GM12878 (cell line): ENCODE measurements at regions not wholly inside any gene's neighbourhood (a gene's known extent, or its start where the extent isn't known, plus 50 kb on each side); places are given as distances from the start of the nearest gene placed in this dataset.

Experiments
- ATAC-seq: fragments of 200-7000 bp; cut with Tn5 transposase; 3 replicates; pipeline ENCODE4 v1.9.1; 2020; ENCODE audit warnings: mild to moderate bottlenecking, moderate library complexity
- BruUV-seq: library from RNA; stranded (reverse); fragments of 400-500 nt; replicated peaks from 2 replicates; lab custom pipeline; 2021; lab: Mats Ljungman, UMichigan
- CTCF ChIA-PET: fragments of 300-600 bp; sonication (Branson Sonifier 250); formaldehyde crosslinking; extraction: SDS; loops from one replicate; lab custom pipeline; 2021; ENCODE audit warnings: inconsistent platforms; lab: Yijun Ruan, JAX
- POLR2A ChIA-PET: fragments of 350-600 bp; formaldehyde crosslinking; extraction: SDS; loops from one replicate; lab custom pipeline; 2021; ENCODE audit warnings: inconsistent platforms; lab: Charles Lee
- RAD21 ChIA-PET: fragments of 300-600 bp; sonication (Branson Sonifier 250); formaldehyde crosslinking; loops from one replicate; lab custom pipeline; 2023; ENCODE audit warnings: antibody characterized with exemption; ENCODE audit not compliant: unreplicated experiment; lab: Charles Lee
- SMC1A ChIA-PET: fragments of 300-600 bp; sonication (Branson Sonifier 250); formaldehyde crosslinking; loops from one replicate; lab custom pipeline; 2023; ENCODE audit not compliant: unreplicated experiment, uncharacterized antibody; lab: Charles Lee
- DNase-seq: peaks from one replicate; pipeline ENCODE4 v3.0.0-alpha.2; 2011; ENCODE audit warnings: low read depth, low spot score
- FAIRE-seq: peaks from 3 replicates; lab custom pipeline; 2011; peaks lifted over from hg19 to GRCh38; lab: Jason Lieb, UNC
- H2AFZ ChIP-seq: 2 replicates; pipeline ENCODE4 v1.6.0; 2011; ENCODE audit warnings: low read depth, low read length, control low read depth; ENCODE audit not compliant: control insufficient read depth
- H3K27ac ChIP-seq: 2 replicates; pipeline ENCODE4 v1.5.1; 2011; ENCODE audit warnings: control low read depth; ENCODE audit not compliant: control insufficient read depth, insufficient read depth
- H3K27me3 ChIP-seq, 2 experiments: replicated peaks in 1 of 2; 2 replicates each; pipeline versions ENCODE4 v1.6.0 to v1.6.1; 2011; ENCODE audit warnings: low read length in 1 of 2; ENCODE audit not compliant: control insufficient read depth in 2 of 2, insufficient read depth in 2 of 2
- H3K36me3 ChIP-seq, 2 experiments: 2 replicates each; pipeline ENCODE4 v1.5.1; 2011; ENCODE audit warnings: low read length in 1 of 2; ENCODE audit not compliant: control insufficient read depth in 2 of 2, insufficient read depth in 2 of 2
- H3K4me1 ChIP-seq: 2 replicates; pipeline ENCODE4 v1.6.1; 2011; ENCODE audit warnings: mild to moderate bottlenecking, low read length, moderate library complexity, mixed read lengths; ENCODE audit not compliant: control insufficient read depth, insufficient read depth
- H3K4me2 ChIP-seq: 2 replicates; pipeline ENCODE4 v1.6.0; 2011; ENCODE audit warnings: control low read depth; ENCODE audit not compliant: control insufficient read depth, insufficient read depth
- H3K4me3 ChIP-seq: fragments of 200-600 bp; sonication (generic); 2 replicates; pipeline ENCODE4 v1.5.1; 2016
- H3K79me2 ChIP-seq: 2 replicates; pipeline ENCODE4 v1.6.0; 2011; ENCODE audit warnings: low read length; ENCODE audit not compliant: control insufficient read depth, insufficient read depth
- H3K9ac ChIP-seq: 2 replicates; pipeline ENCODE4 v1.8.0; 2011; ENCODE audit warnings: low read length, control low read depth, mixed read lengths; ENCODE audit not compliant: control insufficient read depth, insufficient read depth
- H3K9me3 ChIP-seq: replicated peaks from 3 replicates; pipeline ENCODE4 v1.5.1; 2011; ENCODE audit warnings: mild to moderate bottlenecking, low read length; ENCODE audit not compliant: control insufficient read depth, insufficient read depth
- H4K20me1 ChIP-seq: 2 replicates; pipeline ENCODE4 v1.6.0; 2011; ENCODE audit not compliant: control insufficient read depth, insufficient read depth
- BACH1 ChIP-seq: fragments of 450-650 bp; IDR thresholded peaks from 2 replicates; pipeline ENCODE4 v1.6.1; 2017; ENCODE audit warnings: mild to moderate bottlenecking, borderline replicate concordance
- CHD1 ChIP-seq: IDR thresholded peaks from 2 replicates; pipeline ENCODE4 v1.6.1; 2012; ENCODE audit warnings: low read depth, low read length, improper control_type of control experiment
- CREB1 ChIP-seq: IDR thresholded peaks from 2 replicates; pipeline ENCODE4 v1.6.1; 2012; ENCODE audit warnings: low read depth, mild to moderate bottlenecking, inconsistent platforms
- FOXM1 ChIP-seq: IDR thresholded peaks from 2 replicates; pipeline ENCODE4 v1.6.1; 2012; ENCODE audit warnings: low read depth, mild to moderate bottlenecking, inconsistent platforms, low read length, moderate library complexity
- HDAC6 ChIP-seq: fragments of 200-600 bp; sonication (generic); IDR thresholded peaks from one replicate; pipeline ENCODE4 v1.8.0; 2017; ENCODE audit warnings: antibody characterized with exemption; ENCODE audit not compliant: unreplicated experiment
- HDGF ChIP-seq: fragments of 450-650 bp; IDR thresholded peaks from 2 replicates; pipeline ENCODE4 v1.6.1; 2016; ENCODE audit warnings: antibody characterized with exemption
- KLF5 ChIP-seq: fragments of 450-650 bp; IDR thresholded peaks from 2 replicates; pipeline ENCODE4 v1.6.1; 2014; ENCODE audit warnings: mild to moderate bottlenecking; ENCODE audit not compliant: partially characterized antibody
- LARP7 ChIP-seq: fragments of 450-650 bp; IDR thresholded peaks from 2 replicates; pipeline ENCODE4 v1.6.1; 2017; ENCODE audit warnings: mild to moderate bottlenecking
- MEF2B ChIP-seq: fragments of 450-650 bp; IDR thresholded peaks from 2 replicates; pipeline ENCODE4 v1.6.1; 2018; ENCODE audit warnings: mild to moderate bottlenecking, moderate library complexity; ENCODE audit not compliant: partially characterized antibody, poor library complexity, severe bottlenecking
- MYB ChIP-seq: fragments of 150-350 bp; IDR thresholded peaks from 2 replicates; pipeline ENCODE4 v1.6.1; 2014; ENCODE audit warnings: mild to moderate bottlenecking, low read depth, low read length, borderline replicate concordance
- RB1 ChIP-seq: fragments of 450-650 bp; formaldehyde crosslinking; IDR thresholded peaks from 2 replicates; pipeline ENCODE4 v1.6.1; 2017; ENCODE audit warnings: mild to moderate bottlenecking, borderline replicate concordance
- SPI1 ChIP-seq: IDR thresholded peaks from 2 replicates; pipeline ENCODE4 v1.6.1; 2011; ENCODE audit warnings: low read depth, mild to moderate bottlenecking, low read length, moderate library complexity, borderline replicate concordance; ENCODE audit not compliant: insufficient read depth
- TARDBP ChIP-seq: IDR thresholded peaks from 2 replicates; pipeline ENCODE4 v1.6.1; 2016; ENCODE audit warnings: borderline replicate concordance
- YY1 ChIP-seq: IDR thresholded peaks from 2 replicates; pipeline ENCODE4 v1.6.1; 2011; ENCODE audit warnings: low read depth, mild to moderate bottlenecking, low read length
- WGBS: methylation state at CpG from one replicate; pipeline ENCODE4 v1.1.6; 2016; ENCODE audit warnings: low lambda C conversion rate; ENCODE audit not compliant: insufficient replicate concordance, insufficient coverage; ENCODE audit errors: missing lambda C conversion rate; 5-methylcytosine and 5-hydroxymethylcytosine counted together
- in situ Hi-C: fragments of 300-500 bp; cut with MboI; formaldehyde crosslinking; loops from 9 replicates; pipeline ENCODE4 v1.14.3; 2018; ENCODE audit warnings: mixed read lengths
- intact Hi-C: fragments of 100-400 bp; cut with micrococcal nuclease; formaldehyde crosslinking; loops from one replicate; pipeline ENCODE4 v1.14.2; 2022; ENCODE audit not compliant: unreplicated experiment
- TF ChIP-seq, protein P1 (sequence below): fragments of 450-650 bp; IDR thresholded peaks from 2 replicates; pipeline ENCODE4 v1.6.1; 2017; ENCODE audit warnings: mild to moderate bottlenecking, moderate library complexity
- TF ChIP-seq, protein P2 (sequence below): IDR thresholded peaks from 2 replicates; pipeline ENCODE4 v1.6.1; 2011; ENCODE audit warnings: borderline replicate concordance, low read depth, mild to moderate bottlenecking, moderate library complexity, mixed read lengths, low read length; ENCODE audit not compliant: insufficient read depth; ENCODE audit errors: extremely low read length
- TF ChIP-seq, protein P3 (sequence below): IDR thresholded peaks from 2 replicates; pipeline ENCODE4 v1.6.1; 2011; ENCODE audit warnings: borderline replicate concordance, low read depth, mild to moderate bottlenecking, moderate library complexity, low read length; ENCODE audit not compliant: insufficient read depth, poor library complexity, severe bottlenecking
- TF ChIP-seq, protein P4 (sequence below): fragments of 450-650 bp; IDR thresholded peaks from 2 replicates; pipeline ENCODE4 v1.6.1; 2017; ENCODE audit warnings: low read depth, mild to moderate bottlenecking, moderate library complexity

DNA sequence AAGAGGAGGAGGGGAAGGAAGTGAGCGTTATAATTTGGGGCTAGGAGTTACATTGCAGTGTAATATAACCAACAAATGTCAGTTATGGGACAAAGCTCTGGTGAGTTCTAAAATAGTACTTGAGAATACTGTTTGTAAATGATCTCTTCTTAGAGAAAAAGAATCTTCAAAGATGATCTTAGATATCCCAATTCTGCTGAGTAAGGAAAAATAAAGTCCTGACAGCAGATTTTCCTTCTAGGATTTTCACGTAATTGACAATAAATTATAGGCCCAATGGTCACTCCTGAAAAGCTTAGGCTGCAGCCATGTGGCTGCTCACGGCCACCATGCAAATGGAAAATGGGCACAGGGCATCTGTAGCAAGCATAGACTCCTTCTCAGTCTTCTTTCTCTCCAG, 241.6 kb downstream of the SIPA1L2 start:
- Histone ChIP-seq H3K4me1 (no peaks in the 10 kb centered on the region), H2AFZ (no peak overlapping the region), H3K27ac (no peak overlapping the region), H3K9me3 (no peaks in the 10 kb centered on the region)
- FAIRE-seq: no peak
- TF ChIP-seq, protein P1, sequence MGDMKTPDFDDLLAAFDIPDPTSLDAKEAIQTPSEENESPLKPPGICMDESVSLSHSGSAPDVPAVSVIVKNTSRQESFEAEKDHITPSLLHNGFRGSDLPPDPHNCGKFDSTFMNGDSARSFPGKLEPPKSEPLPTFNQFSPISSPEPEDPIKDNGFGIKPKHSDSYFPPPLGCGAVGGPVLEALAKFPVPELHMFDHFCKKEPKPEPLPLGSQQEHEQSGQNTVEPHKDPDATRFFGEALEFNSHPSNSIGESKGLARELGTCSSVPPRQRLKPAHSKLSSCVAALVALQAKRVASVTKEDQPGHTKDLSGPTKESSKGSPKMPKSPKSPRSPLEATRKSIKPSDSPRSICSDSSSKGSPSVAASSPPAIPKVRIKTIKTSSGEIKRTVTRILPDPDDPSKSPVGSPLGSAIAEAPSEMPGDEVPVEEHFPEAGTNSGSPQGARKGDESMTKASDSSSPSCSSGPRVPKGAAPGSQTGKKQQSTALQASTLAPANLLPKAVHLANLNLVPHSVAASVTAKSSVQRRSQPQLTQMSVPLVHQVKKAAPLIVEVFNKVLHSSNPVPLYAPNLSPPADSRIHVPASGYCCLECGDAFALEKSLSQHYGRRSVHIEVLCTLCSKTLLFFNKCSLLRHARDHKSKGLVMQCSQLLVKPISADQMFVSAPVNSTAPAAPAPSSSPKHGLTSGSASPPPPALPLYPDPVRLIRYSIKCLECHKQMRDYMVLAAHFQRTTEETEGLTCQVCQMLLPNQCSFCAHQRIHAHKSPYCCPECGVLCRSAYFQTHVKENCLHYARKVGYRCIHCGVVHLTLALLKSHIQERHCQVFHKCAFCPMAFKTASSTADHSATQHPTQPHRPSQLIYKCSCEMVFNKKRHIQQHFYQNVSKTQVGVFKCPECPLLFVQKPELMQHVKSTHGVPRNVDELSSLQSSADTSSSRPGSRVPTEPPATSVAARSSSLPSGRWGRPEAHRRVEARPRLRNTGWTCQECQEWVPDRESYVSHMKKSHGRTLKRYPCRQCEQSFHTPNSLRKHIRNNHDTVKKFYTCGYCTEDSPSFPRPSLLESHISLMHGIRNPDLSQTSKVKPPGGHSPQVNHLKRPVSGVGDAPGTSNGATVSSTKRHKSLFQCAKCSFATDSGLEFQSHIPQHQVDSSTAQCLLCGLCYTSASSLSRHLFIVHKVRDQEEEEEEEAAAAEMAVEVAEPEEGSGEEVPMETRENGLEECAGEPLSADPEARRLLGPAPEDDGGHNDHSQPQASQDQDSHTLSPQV: no peak
- no peak for TF ChIP-seq TARDBP
- TF ChIP-seq YY1: no peak
- TF ChIP-seq MYB: no peak
- no peak for TF ChIP-seq CHD1
- no peak for TF ChIP-seq BACH1
- TF ChIP-seq, protein P2, sequence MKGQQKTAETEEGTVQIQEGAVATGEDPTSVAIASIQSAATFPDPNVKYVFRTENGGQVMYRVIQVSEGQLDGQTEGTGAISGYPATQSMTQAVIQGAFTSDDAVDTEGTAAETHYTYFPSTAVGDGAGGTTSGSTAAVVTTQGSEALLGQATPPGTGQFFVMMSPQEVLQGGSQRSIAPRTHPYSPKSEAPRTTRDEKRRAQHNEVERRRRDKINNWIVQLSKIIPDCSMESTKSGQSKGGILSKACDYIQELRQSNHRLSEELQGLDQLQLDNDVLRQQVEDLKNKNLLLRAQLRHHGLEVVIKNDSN: no peak
- no peak for TF ChIP-seq MEF2B
- TF ChIP-seq, protein P3, sequence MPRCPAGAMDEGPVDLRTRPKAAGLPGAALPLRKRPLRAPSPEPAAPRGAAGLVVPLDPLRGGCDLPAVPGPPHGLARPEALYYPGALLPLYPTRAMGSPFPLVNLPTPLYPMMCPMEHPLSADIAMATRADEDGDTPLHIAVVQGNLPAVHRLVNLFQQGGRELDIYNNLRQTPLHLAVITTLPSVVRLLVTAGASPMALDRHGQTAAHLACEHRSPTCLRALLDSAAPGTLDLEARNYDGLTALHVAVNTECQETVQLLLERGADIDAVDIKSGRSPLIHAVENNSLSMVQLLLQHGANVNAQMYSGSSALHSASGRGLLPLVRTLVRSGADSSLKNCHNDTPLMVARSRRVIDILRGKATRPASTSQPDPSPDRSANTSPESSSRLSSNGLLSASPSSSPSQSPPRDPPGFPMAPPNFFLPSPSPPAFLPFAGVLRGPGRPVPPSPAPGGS: no peak
- TF ChIP-seq LARP7: no peak
- TF ChIP-seq HDGF: no peak
- no peak for TF ChIP-seq FOXM1
- TF ChIP-seq RB1: no peak
- TF ChIP-seq, protein P4, sequence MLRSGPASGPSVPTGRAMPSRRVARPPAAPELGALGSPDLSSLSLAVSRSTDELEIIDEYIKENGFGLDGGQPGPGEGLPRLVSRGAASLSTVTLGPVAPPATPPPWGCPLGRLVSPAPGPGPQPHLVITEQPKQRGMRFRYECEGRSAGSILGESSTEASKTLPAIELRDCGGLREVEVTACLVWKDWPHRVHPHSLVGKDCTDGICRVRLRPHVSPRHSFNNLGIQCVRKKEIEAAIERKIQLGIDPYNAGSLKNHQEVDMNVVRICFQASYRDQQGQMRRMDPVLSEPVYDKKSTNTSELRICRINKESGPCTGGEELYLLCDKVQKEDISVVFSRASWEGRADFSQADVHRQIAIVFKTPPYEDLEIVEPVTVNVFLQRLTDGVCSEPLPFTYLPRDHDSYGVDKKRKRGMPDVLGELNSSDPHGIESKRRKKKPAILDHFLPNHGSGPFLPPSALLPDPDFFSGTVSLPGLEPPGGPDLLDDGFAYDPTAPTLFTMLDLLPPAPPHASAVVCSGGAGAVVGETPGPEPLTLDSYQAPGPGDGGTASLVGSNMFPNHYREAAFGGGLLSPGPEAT: no peak
- no peak for TF ChIP-seq CREB1
- no peak for TF ChIP-seq HDAC6
- no peak for TF ChIP-seq SPI1
- no peak for TF ChIP-seq KLF5
- TF ChIP-seq, all 136 proteins: peak for 0
- intact Hi-C loops: no loop called here
- H3K36me3 ChIP-seq: no peaks in the 10 kb centered on the region
- ChIA-PET RAD21 (no interaction called here), POLR2A (no interaction called here), SMC1A (no interaction called here), CTCF (no interaction called here)
- no peaks in the 10 kb centered on the region for H3K79me2 ChIP-seq
- BruUV-seq: no TSS peak
- in situ Hi-C loops: no loop called here
- DNase-seq: no peak
- 0% methylated on average over 3 of the region's 3 CpGs for WGBS
- H3K4me2 ChIP-seq: no peak overlapping the region
- H3K4me3 ChIP-seq: no peak overlapping the region
- H4K20me1 ChIP-seq: no peaks in the 10 kb centered on the region
- H3K27me3 ChIP-seq: no peaks in the 10 kb centered on the region
- no peak overlapping the region for H3K9ac ChIP-seq
- ATAC-seq: no peak
